NCI-H146 treated with DMSO at 0.1 percent for 48 hours (cell line): ENCODE measurements at regions not wholly inside any gene's neighbourhood (a gene's known extent, or its start where the extent isn't known, plus 50 kb on each side); places are given as distances from the start of the nearest gene placed in this dataset.

ENCODE experiments used
- DNase-seq: peaks from one replicate; lab custom pipeline; 2025; ENCODE audit not compliant: unreplicated experiment; lab: John Stamatoyannopoulos, UW

DNA sequence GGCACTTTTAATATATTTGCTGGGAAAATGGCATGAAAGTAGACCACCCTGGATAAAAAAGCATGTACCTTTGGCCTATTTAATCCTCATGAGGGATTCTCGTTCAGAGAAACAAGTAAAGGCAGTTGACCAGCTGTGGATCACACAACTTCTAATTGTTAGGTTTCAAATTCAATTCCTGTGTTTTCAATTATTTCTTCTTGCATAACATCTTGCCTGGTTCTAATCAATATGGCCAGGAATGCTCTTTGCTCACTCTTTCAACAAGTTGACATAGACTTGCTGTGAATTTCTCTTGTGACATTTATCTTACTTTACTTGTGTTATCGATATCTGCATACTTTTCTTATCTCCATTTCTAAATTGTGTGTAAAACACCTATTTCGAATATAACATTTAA lies 211.8 kb downstream of the SLC7A11 start:
- DNase-seq, result no peak

GRCh38 chr4:138028923-138029322 lies 213.2 kb downstream of the SLC7A11 start:
- no peak for DNase-seq

GRCh38 chr4:138021139-138021830 lies 220.9 kb downstream of the SLC7A11 start:
- no peak for DNase-seq

DNA sequence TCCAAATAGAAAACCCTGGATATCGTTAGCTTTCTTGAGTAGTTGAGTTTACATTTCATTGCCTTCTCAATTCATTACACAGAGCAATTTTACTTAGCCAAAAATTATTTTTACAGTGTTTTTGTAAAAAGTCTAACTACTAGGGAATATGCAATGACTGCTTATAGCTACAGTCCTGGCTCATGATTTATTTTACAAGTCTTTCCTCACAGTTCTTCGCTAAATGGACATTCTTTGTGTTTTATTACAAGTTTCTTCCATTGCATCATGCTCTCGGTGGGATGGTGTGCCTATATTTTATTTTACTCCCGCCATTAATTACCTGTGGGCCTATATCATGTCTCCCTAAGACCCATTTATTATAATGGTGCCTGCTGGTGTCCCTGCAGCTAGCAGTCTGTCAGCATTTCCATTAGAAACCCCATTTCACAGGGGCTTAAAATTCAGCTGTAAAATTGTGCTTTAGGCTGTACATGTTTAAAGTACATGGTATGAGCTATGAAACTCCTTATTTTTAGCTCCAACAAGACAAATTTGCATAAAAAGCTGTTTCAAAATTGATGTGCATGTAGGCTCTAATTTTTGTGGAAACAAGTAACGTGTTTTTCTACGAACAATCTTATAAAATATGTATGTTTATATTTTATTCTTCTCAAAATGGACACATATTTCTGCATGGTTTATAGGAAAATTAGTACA lies 227.4 kb downstream of the SLC7A11 start:
- DNase-seq, result no peak

DNA sequence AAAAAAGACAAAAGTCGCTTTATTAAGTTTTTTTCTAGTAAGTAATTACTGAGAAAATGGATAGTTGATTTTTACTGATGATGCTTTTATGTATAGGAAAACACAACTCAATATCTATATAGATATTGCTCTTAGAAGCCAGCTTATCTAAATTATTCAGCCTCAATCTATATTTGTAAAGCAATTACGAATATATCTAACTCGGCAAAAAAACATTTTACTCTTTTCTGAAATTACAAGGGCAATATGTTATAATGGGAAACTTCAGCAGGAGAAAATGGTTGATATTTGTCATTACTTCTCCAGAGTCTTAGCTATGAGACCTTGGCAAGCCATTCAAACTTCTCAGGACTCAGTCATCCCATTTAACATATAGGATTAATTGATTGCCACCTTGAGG lies 228.5 kb downstream of the SLC7A11 start:
- DNase-seq, result no peak

- no peak for DNase-seq
These were observed 231.5 kb downstream of the SLC7A11 start for GRCh38 chr4:138010639-138011038.

DNA sequence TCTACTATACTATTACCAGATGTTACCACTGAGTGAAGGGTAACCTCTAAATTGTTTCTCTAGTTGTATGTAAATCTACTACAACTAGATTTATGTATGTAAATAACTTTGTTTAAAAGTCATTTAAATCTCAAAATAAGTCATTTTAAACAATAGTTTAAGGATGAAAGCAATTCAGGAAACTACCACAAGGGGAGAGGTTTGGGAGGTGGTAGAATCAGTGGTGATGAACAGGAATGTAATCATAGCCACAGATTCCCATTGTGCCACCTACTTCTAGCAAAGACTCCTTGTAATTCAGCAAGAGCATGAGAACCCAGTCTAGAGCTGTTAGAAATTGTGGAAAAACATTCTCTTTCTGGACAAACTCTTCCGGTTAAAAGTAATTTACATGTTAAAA lies 234.6 kb downstream of the SLC7A11 start:
- DNase-seq, result no peak

GRCh38 chr4:138005486-138005885 lies 236.7 kb downstream of the SLC7A11 start:
- no peak for DNase-seq

DNA sequence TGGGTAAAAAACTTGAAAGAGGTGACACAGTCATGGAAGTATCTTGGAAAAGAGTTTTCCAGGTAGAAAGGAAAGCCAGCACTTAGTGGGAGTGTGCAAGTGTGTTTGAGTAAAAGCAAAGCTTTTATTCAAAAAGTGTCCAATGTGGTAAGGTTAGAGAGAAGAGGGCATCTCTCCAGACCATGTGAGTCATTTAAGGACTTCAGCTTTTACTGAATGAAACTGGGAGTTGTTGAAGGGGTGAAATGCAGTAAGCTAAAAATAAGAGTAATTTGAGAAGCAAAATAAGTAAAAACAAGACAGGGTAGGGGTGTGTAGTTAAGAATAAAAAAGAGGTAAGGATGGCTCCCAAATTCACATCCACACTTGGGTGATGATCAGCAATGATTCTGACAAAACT lies 238.9 kb downstream of the SLC7A11 start:
- no peak for DNase-seq

DNA sequence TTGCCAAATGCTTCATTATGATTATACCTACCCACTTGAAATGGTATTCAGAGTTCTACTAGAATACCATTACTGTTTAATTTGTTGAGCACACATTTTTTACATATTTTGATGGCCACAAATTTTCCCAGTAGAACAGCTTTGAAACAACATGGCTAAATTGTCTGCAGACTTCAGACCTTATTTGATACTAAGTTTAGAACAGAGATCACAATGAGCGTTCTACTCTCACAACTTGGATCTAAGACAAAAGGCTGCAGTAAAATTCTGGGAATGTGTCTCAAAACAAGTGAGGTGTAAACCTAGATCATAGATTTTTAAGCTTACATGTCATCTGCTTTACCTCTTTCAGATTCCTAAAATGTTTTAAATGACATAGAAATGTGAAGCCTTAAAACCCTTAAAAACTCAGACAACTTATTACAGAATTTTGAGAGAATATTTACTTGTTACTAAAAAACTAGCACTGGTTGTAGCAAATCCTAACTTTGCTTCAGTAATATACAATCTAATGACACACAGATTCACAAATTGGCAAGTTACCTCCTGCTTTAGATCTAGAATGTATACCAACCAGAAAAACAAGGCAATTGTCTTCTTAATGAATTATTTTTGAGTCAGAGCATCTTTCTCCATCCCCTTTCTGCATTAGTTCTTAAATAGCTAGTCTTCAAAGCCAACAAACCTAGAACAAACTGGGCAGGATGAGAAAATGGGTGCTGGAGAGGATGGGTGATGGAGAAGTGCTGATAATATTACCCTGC lies 243.3 kb downstream of the SLC7A11 start:
- DNase-seq, result no peak

DNA sequence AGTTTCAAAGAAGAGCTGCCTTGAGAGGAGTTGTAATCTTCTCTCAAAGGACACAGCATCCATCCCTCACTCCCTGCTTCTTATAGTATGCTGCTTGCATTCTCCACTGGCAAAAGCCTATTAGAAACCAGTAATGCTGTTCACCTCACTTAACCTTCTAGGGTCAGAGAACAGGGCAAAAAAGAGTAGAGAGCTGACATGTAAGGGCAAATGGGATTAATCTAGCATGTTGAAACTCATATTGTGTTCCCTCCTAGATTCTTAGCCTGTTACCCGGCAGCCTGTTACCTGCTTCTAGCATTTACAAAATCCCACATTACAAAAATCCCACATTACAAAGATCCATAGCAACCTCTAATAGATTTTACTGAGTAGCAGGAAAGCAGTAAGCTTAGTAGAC lies 244.7 kb downstream of the SLC7A11 start:
- DNase-seq, result no peak

- no peak for DNase-seq
These were observed 247.3 kb downstream of the SLC7A11 start for GRCh38 chr4:137994853-137995252.

GRCh38 chr4:137993232-137993631 lies 248.9 kb downstream of the SLC7A11 start:
- no peak for DNase-seq

GRCh38 chr4:137981277-137981676 lies 260.9 kb downstream of the SLC7A11 start:
- DNase-seq, result no peak

- no peak for DNase-seq
These were observed 261.5 kb downstream of the SLC7A11 start for GRCh38 chr4:137980641-137981040.

GRCh38 chr4:137979938-137980337 lies 262.2 kb downstream of the SLC7A11 start:
- no peak for DNase-seq

- no peak for DNase-seq
These were observed 273.0 kb downstream of the SLC7A11 start for GRCh38 chr4:137968956-137969678.

GRCh38 chr4:137967480-137968190 lies 274.5 kb downstream of the SLC7A11 start:
- DNase-seq, result no peak

DNA sequence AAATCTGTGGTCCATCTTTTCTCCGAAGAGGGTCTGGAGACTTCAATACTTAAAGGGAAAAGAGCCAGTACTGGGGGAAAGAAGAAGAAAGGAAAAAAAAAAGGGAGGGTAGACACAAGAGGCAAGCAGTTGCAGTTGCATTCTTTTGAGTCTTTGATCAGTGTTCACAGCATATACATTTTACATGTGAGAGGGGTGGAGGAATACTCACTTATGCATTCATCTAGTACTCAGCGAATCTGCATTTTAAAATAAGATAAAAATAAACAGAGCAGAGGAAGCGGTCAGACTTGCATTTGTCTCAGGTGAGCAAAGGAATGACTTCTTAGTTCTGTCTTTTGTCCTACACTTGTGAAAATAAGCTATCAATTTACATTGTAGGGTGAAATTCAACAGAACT lies 275.6 kb downstream of the SLC7A11 start:
- DNase-seq, result no peak

DNA sequence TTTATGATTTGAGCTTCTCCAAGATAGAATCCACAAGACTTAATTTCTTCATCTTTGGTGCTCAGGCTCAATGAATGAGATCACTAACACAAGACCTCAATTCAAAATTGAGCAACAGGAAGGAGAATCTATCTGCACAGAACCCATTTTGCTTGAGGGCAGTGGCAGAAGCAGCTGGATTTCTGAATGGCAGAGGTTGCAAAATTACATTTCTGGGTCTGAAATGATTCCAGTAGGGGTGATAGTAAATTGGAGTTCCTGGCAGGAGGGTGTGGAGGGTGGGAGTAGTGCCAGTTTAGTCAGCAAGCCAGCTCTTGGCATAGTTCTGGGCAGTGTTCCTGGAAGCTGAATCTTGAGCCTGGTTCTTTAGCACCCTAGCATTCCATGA lies 281.1 kb downstream of the SLC7A11 start:
- no peak for DNase-seq
